ENCODE measurements at regions not wholly inside any gene's neighbourhood (a gene's known extent, or its start where the extent isn't known, plus 50 kb on each side); places are given as distances from the start of the nearest gene placed in this dataset.

DNA sequence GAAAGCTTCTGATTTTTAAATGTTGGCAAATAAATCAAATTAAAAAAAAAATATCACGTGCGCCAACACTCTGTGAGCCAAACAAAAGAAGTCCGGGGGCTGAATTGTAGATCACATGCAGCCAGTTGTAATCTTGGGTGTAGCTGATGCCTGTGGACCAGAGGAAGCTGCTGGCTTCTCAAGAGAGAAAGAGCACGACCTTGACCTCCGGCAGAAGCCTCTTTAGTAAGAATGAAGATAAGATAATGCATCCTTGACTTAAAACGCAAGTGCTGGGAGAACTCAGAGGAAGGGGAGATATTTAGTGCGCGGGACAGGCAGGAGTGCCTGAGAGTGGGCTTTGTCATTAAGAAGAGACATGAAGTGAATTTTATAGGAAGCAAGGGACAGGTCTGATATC lies 162.8 kb upstream of the TBX3 start:
- no peak for DNase-seq
- peaks cover 2% of the 10 kb centered on the region for H3K27me3 Mint-ChIP-seq (ENCODE audit: low read depth, poor library complexity)
- no peaks in the 10 kb centered on the region for H3K36me3 Mint-ChIP-seq (ENCODE audit: low read depth)
- no peak overlapping the region for H3K4me3 Mint-ChIP-seq
- TF ChIP-seq, protein P1, sequence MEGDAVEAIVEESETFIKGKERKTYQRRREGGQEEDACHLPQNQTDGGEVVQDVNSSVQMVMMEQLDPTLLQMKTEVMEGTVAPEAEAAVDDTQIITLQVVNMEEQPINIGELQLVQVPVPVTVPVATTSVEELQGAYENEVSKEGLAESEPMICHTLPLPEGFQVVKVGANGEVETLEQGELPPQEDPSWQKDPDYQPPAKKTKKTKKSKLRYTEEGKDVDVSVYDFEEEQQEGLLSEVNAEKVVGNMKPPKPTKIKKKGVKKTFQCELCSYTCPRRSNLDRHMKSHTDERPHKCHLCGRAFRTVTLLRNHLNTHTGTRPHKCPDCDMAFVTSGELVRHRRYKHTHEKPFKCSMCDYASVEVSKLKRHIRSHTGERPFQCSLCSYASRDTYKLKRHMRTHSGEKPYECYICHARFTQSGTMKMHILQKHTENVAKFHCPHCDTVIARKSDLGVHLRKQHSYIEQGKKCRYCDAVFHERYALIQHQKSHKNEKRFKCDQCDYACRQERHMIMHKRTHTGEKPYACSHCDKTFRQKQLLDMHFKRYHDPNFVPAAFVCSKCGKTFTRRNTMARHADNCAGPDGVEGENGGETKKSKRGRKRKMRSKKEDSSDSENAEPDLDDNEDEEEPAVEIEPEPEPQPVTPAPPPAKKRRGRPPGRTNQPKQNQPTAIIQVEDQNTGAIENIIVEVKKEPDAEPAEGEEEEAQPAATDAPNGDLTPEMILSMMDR (IDR thresholded peaks at IDR 0.05): no peak
- no peaks in the 10 kb centered on the region for H3K9me3 Mint-ChIP-seq
- no peak overlapping the region for H3K27ac Mint-ChIP-seq
- no peaks in the 10 kb centered on the region for H3K4me1 Mint-ChIP-seq

DNA sequence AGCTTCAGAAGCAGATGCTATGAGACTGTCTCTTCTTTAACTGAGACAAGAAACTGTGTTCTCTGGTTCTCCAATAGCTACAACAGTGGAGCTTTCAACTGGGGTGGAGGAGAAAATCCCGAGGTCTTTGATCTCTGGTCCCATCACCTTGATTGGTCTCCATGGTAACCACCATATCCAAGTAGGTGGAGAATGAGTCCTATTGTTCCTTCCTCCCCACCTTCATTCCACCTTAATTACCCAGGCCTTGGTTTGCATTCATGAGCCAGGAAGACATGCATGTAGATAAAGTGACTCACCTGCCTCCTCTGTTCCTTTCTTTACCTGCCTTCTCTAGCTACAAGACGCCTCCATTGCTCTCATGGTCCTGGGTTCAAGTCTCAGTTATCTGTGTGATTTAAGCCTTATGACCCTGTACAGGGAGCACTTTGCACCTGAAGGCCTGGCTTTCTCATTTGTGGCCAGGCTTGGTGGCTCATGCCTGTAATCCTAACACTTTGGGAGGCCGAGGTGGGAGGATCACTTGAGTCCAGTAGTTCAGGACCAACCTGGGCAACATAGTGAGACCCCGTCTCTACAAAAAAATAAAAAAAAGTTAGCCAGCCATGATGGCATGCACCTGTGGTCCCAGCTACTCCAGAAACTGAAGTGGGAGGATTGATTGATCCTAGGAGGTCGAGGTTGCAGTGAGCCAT lies 157.7 kb upstream of the TBX3 start:
- H3K27me3 Mint-ChIP-seq (ENCODE audit: low read depth, poor library complexity): peaks cover 2% of the 10 kb centered on the region
- DNase-seq: no peak
- TF ChIP-seq, protein P1 (IDR thresholded peaks at IDR 0.05): no peak
- no peaks in the 10 kb centered on the region for H3K36me3 Mint-ChIP-seq (ENCODE audit: low read depth)
- H3K27ac Mint-ChIP-seq: no peak overlapping the region
- no peak overlapping the region for H3K4me3 Mint-ChIP-seq
- H3K4me1 Mint-ChIP-seq: no peaks in the 10 kb centered on the region
- H3K9me3 Mint-ChIP-seq: peaks cover 6% of the 10 kb centered on the region

DNA sequence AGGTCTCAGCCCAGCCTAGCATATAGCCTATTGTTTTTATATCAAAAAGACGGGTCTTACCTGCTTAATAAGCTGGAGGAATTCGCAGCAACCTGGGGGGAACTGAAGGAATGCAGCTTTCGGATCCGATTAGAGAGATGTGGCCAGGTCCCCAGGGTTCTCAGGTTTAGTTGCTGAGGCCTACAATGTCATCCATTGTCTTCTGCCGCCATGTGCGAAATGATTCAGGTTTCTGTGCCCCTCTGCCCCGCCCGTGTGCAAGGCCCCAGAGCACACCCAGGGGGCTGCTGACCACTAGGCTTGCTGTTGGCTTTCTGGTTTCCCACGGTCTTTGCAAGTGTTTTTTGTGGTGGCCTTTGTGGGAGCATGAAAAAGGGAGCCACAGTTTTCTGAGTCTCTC lies 154.5 kb upstream of the TBX3 start:
- no peaks in the 10 kb centered on the region for H3K4me1 Mint-ChIP-seq
- DNase-seq: no peak
- peaks cover 21% of the 10 kb centered on the region for H3K9me3 Mint-ChIP-seq
- H3K27ac Mint-ChIP-seq: no peak overlapping the region
- no peak overlapping the region for H3K4me3 Mint-ChIP-seq
- TF ChIP-seq, protein P1 (IDR thresholded peaks at IDR 0.05): no peak
- peaks cover 4% of the 10 kb centered on the region for H3K27me3 Mint-ChIP-seq (ENCODE audit: low read depth, poor library complexity)
- H3K36me3 Mint-ChIP-seq (ENCODE audit: low read depth): no peaks in the 10 kb centered on the region

DNA sequence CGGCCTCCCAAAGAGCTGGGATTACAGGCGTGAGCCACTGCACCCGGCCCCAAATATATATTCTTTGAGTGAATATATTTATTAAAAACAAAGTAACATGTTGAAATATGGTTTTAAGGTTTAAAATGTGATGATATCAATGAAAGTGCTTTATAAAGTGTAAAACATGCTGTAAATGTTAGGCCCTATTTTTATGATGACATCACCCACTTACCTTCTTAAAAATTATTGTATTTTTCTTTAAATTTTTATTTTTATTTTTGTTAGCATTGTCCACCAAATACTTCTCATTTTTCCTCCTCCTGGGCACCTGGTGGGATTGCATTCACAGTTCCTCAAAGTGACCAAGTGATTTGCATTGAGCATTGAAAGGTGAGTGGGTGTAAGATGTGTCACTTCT lies 152.6 kb upstream of the TBX3 start:
- TF ChIP-seq, protein P1 (IDR thresholded peaks at IDR 0.05): no peak
- no peak overlapping the region for H3K27ac Mint-ChIP-seq
- H3K4me1 Mint-ChIP-seq: no peaks in the 10 kb centered on the region
- H3K4me3 Mint-ChIP-seq: no peak overlapping the region
- H3K27me3 Mint-ChIP-seq (ENCODE audit: low read depth, poor library complexity): peaks cover 4% of the 10 kb centered on the region
- H3K36me3 Mint-ChIP-seq (ENCODE audit: low read depth): no peaks in the 10 kb centered on the region
- DNase-seq: no peak
- peaks cover 21% of the 10 kb centered on the region for H3K9me3 Mint-ChIP-seq

DNA sequence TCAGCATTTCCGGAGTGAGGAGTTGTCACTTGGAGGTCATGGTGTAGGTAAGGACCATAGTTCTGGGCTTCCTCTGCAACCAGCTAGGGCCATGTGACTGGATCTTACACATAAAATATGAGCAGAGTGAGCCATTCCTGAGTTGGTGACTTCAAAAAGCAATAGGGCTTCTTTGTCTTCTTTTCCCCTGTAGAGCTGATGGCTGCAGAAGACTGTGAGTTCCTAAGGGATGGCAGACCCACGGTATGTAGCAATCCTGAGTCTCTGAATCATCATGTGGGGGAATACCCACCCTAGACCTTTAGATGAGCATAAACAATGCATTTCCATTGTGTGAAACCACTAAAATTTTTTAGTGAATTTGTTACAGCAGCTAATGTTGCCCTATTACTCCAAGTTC lies 151.1 kb upstream of the TBX3 start:
- no peak for DNase-seq
- no peaks in the 10 kb centered on the region for H3K36me3 Mint-ChIP-seq (ENCODE audit: low read depth)
- H3K27me3 Mint-ChIP-seq (ENCODE audit: low read depth, poor library complexity): peaks cover 4% of the 10 kb centered on the region
- H3K9me3 Mint-ChIP-seq: peaks cover 21% of the 10 kb centered on the region
- H3K4me3 Mint-ChIP-seq: no peak overlapping the region
- TF ChIP-seq, protein P1 (IDR thresholded peaks at IDR 0.05): no peak
- no peak overlapping the region for H3K27ac Mint-ChIP-seq
- no peaks in the 10 kb centered on the region for H3K4me1 Mint-ChIP-seq

DNA sequence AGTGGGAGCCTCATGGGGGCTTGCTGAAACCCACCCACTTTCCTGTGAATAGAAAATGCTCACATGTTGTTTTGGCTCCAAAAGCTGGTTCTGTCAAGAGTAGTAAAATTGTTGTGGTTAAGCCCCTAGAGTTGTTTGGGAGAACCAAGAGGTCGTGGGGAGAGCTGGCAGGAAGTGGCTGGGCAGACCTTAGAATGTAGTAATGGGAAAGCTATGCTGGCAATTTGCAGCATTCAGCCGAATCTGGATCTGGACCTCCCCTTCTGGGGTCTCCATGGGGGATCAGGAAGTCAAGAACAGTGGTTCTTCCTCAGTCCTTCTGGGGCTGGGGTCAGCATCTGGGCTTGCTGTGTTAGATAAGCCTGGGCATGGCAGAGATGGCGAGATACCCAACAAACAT lies 150.6 kb upstream of the TBX3 start:
- H3K4me1 Mint-ChIP-seq: no peaks in the 10 kb centered on the region
- no peaks in the 10 kb centered on the region for H3K36me3 Mint-ChIP-seq (ENCODE audit: low read depth)
- H3K27ac Mint-ChIP-seq: no peak overlapping the region
- H3K4me3 Mint-ChIP-seq: no peak overlapping the region
- DNase-seq: no peak
- peaks cover 4% of the 10 kb centered on the region for H3K27me3 Mint-ChIP-seq (ENCODE audit: low read depth, poor library complexity)
- TF ChIP-seq, protein P1 (IDR thresholded peaks at IDR 0.05): no peak
- peaks cover 21% of the 10 kb centered on the region for H3K9me3 Mint-ChIP-seq

All from nephron progenitor cell (in vitro differentiated cells).